ENCODE measurements at regions not wholly inside any gene's neighbourhood (a gene's known extent, or its start where the extent isn't known, plus 50 kb on each side); places are given as distances from the start of the nearest gene placed in this dataset.

DNA sequence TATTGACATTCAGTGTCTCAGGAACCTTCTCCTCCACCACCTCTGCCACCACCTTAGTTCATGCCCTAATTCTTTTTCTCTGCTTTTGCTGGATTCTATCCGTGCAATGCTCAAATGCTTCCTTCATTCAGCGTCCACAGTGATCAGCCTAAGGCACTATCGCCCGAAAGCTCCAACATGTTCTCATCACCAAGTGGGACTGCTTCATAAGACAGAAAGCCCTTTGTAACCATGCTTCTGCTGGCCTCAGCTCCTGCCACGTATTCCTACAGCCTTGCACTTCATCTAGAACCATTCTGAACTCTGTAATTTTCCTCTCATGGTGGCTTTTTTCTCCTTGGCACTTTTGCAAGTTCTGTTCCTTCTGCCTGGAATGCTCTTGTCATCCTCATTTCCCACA lies 222.9 kb downstream of the HNMT start:
- no peak for TF ChIP-seq FOXK2 (IDR thresholded peaks at IDR 0.05)
- no peak for TF ChIP-seq CTBP1 (IDR thresholded peaks at IDR 0.05; ENCODE audit: borderline replicate concordance)
- TF ChIP-seq ELF4 (IDR thresholded peaks at IDR 0.05), result no peak
- no peak for TF ChIP-seq SP1 (IDR thresholded peaks at IDR 0.05)
- TF ChIP-seq TARDBP (IDR thresholded peaks at IDR 0.05), result no peak
- no peak for TF ChIP-seq SUZ12 (IDR thresholded peaks at IDR 0.05)
- no peak for TF ChIP-seq FOXA1 (IDR thresholded peaks at IDR 0.05)
- TF ChIP-seq NFRKB (IDR thresholded peaks at IDR 0.05), result no peak
- TF ChIP-seq HDGF (IDR thresholded peaks at IDR 0.05; ENCODE audit: borderline replicate concordance), result no peak
- no peak for TF ChIP-seq FOXM1 (IDR thresholded peaks at IDR 0.05; ENCODE audit: borderline replicate concordance)
- TF ChIP-seq BHLHE40 (IDR thresholded peaks at IDR 0.05; ENCODE audit: borderline replicate concordance), result no peak
- TF ChIP-seq, protein P1, sequence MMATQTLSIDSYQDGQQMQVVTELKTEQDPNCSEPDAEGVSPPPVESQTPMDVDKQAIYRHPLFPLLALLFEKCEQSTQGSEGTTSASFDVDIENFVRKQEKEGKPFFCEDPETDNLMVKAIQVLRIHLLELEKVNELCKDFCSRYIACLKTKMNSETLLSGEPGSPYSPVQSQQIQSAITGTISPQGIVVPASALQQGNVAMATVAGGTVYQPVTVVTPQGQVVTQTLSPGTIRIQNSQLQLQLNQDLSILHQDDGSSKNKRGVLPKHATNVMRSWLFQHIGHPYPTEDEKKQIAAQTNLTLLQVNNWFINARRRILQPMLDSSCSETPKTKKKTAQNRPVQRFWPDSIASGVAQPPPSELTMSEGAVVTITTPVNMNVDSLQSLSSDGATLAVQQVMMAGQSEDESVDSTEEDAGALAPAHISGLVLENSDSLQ (IDR thresholded peaks at IDR 0.05), result no peak
- TF ChIP-seq ZNF384 (IDR thresholded peaks at IDR 0.05), result no peak
- no peak for TF ChIP-seq L3MBTL2 (conservative IDR thresholded peaks at IDR 0.05)
- TF ChIP-seq LEF1 (IDR thresholded peaks at IDR 0.05; ENCODE audit: borderline replicate concordance), result no peak
- TF ChIP-seq ARNT (IDR thresholded peaks at IDR 0.05), result no peak
- no peak for DNase-seq (ENCODE audit: extremely low spot score)
- ChIA-PET CTCF (no interaction called here), POLR2A (no interaction called here)

DNA sequence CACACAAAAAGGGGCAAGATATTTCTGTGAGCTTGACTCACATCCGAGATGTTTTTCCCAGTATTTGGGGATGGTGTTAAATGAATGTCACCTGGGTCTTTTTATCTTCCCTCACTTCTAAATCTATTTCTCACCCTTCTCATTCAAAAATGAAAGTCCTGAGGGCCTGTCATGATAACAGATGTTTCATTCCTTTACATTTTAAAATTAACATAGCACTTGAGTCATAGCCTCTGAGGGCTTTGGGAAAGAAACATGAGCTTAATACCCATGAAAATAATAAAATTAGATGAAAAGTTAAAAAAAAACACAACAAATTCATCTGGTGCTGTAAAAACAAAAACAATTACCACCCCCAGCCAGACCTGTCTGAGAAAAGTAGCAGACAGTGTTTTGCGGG lies 226.7 kb downstream of the HNMT start:
- no peak for TF ChIP-seq ELF4 (IDR thresholded peaks at IDR 0.05)
- TF ChIP-seq TARDBP (IDR thresholded peaks at IDR 0.05), result no peak
- no peak for TF ChIP-seq FOXM1 (IDR thresholded peaks at IDR 0.05; ENCODE audit: borderline replicate concordance)
- no peak for TF ChIP-seq ARNT (IDR thresholded peaks at IDR 0.05)
- TF ChIP-seq LEF1 (IDR thresholded peaks at IDR 0.05; ENCODE audit: borderline replicate concordance), result no peak
- no peak for TF ChIP-seq CTBP1 (IDR thresholded peaks at IDR 0.05; ENCODE audit: borderline replicate concordance)
- no peak for TF ChIP-seq BHLHE40 (IDR thresholded peaks at IDR 0.05; ENCODE audit: borderline replicate concordance)
- TF ChIP-seq FOXK2 (IDR thresholded peaks at IDR 0.05), result no peak
- no peak for TF ChIP-seq ZNF384 (IDR thresholded peaks at IDR 0.05)
- TF ChIP-seq HDGF (IDR thresholded peaks at IDR 0.05; ENCODE audit: borderline replicate concordance), result no peak
- TF ChIP-seq L3MBTL2 (conservative IDR thresholded peaks at IDR 0.05), result no peak
- TF ChIP-seq SP1 (IDR thresholded peaks at IDR 0.05), result no peak
- TF ChIP-seq, protein P1 (IDR thresholded peaks at IDR 0.05), result no peak
- TF ChIP-seq SUZ12 (IDR thresholded peaks at IDR 0.05), result no peak
- no peak for TF ChIP-seq NFRKB (IDR thresholded peaks at IDR 0.05)
- no peak for TF ChIP-seq FOXA1 (IDR thresholded peaks at IDR 0.05)
- POLR2A ChIA-PET, result no interaction called here
- no peak for DNase-seq (ENCODE audit: extremely low spot score)
- CTCF ChIA-PET, result no interaction called here

DNA sequence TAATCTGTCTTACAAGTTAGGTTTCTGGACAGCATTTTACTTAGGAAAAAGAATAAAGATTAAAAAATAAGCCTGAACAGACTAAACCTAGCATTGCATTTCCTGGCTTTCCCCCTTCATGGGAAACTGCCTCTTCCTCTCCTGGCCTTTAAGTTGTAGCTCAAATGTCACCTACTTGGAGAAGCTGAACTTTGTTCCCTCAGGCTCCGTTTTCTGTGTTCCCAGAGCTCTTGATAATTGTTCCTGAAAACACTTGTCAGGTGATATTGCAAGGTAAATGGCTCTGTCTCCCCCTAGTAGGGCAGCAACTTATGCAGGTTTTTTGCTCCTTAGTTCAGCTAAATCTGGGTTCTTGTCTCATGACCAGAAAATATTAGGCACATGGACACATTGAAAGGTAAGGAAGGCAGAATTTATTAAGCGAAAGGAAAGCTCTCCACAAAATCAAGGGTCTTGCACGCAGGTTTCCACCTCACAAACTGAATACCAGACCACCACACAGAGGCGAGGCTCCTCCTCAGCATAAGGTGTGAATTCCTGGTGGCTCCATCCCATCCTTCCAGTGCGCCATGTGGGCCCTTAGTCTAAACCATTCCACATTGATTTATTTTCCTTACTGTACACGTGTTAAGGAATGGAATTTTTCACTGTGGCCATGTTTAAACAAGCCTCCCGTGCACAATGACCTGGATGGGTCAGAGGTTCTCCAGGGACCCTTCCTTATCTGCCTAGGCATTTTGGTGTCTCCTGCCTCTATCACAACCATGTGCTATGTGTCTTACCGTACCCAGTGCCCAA lies 229.3 kb downstream of the HNMT start:
- ChIA-PET POLR2A (no interaction called here), CTCF (no interaction called here)
- TF ChIP-seq BHLHE40 (IDR thresholded peaks at IDR 0.05; ENCODE audit: borderline replicate concordance) (no peak), L3MBTL2 (conservative IDR thresholded peaks at IDR 0.05) (no peak), HDGF (IDR thresholded peaks at IDR 0.05; ENCODE audit: borderline replicate concordance) (no peak), ELF4 (IDR thresholded peaks at IDR 0.05) (no peak), LEF1 (IDR thresholded peaks at IDR 0.05; ENCODE audit: borderline replicate concordance) (no peak), SP1 (IDR thresholded peaks at IDR 0.05) (no peak), FOXA1 (IDR thresholded peaks at IDR 0.05) (no peak), NFRKB (IDR thresholded peaks at IDR 0.05) (no peak), CTBP1 (IDR thresholded peaks at IDR 0.05; ENCODE audit: borderline replicate concordance) (no peak), FOXM1 (IDR thresholded peaks at IDR 0.05; ENCODE audit: borderline replicate concordance) (no peak), TARDBP (IDR thresholded peaks at IDR 0.05) (no peak)
- TF ChIP-seq, protein P1 (IDR thresholded peaks at IDR 0.05), result no peak
- DNase-seq (ENCODE audit: extremely low spot score), result no peak

DNA sequence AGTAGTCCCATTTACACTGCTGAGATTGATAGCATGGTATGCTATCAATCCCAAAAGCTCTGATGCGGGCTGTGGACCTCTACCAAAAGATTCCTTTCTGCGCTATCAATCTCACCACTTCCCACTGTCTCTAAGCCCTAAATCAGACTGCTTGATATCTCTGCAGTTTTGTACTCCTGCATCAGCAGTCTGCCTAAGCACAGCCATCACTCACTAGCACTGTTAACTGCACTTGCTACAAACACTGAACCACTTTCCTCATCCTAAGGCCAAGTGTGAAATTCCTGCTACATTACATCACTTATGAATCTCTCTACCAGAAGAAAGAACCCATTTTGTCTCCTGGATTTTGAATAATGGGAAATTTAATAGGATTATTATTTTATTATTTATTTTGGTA lies 237.0 kb downstream of the HNMT start:
- POLR2A ChIA-PET, result no interaction called here
- CTCF ChIA-PET, result no interaction called here
- DNase-seq (ENCODE audit: extremely low spot score), result no peak
- TF ChIP-seq CTBP1 (IDR thresholded peaks at IDR 0.05; ENCODE audit: borderline replicate concordance), result no peak
- TF ChIP-seq L3MBTL2 (conservative IDR thresholded peaks at IDR 0.05), result no peak
- no peak for TF ChIP-seq BHLHE40 (IDR thresholded peaks at IDR 0.05; ENCODE audit: borderline replicate concordance)
- no peak for TF ChIP-seq TARDBP (IDR thresholded peaks at IDR 0.05)
- no peak for TF ChIP-seq SP1 (IDR thresholded peaks at IDR 0.05)
- TF ChIP-seq HDGF (IDR thresholded peaks at IDR 0.05; ENCODE audit: borderline replicate concordance), result no peak
- no peak for TF ChIP-seq FOXK2 (IDR thresholded peaks at IDR 0.05)
- no peak for TF ChIP-seq ZNF384 (IDR thresholded peaks at IDR 0.05)
- no peak for TF ChIP-seq FOXM1 (IDR thresholded peaks at IDR 0.05; ENCODE audit: borderline replicate concordance)
- no peak for TF ChIP-seq LEF1 (IDR thresholded peaks at IDR 0.05; ENCODE audit: borderline replicate concordance)
- TF ChIP-seq NFRKB (IDR thresholded peaks at IDR 0.05), result no peak
- TF ChIP-seq, protein P1 (IDR thresholded peaks at IDR 0.05), result no peak
- TF ChIP-seq FOXA1 (IDR thresholded peaks at IDR 0.05), result no peak

DNA sequence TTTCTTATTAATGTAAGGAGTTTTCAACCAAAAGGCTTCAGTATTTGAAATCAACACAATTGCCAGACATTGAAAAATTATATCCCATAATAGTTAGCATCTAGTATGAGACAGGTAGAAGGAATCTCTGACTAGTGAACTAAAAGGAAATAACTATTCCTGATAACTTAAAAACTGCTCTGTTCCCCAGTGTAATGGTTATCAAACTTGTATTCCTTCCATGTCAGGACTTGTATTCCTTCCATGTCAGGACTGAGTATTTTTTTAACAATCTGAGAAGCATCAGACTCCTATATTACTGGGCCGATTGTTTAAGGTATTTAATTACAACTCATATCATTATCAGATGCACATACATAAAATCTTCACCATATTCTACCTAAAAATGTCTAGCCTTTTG lies 238.5 kb downstream of the HNMT start:
- TF ChIP-seq TARDBP (IDR thresholded peaks at IDR 0.05), result no peak
- no peak for TF ChIP-seq LEF1 (IDR thresholded peaks at IDR 0.05; ENCODE audit: borderline replicate concordance)
- ChIA-PET POLR2A (no interaction called here), CTCF (no interaction called here)
- DNase-seq (ENCODE audit: extremely low spot score), result no peak
